ENCODE measurements at regions not wholly inside any gene's neighbourhood (a gene's known extent, or its start where the extent isn't known, plus 50 kb on each side); places are given as distances from the start of the nearest gene placed in this dataset.

DNA sequence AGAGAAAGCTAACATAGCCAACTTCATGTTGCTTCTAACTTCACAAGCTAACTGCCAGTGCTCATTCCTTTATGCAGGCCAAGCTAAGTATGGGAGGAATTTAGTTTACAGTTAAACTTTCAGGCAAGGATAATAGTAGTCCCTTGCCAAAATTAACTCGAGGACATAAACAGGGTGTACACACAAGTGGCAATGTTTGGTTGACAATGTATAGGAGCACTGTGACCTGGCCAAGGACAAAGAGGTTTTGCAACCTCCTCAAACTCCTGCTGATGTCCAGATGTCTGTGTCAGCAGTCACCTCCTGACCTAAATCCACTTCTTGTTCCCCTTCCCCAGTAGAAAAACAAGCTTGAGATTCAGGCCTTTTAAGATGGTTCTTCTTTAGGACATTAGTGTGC is 494.6 kb upstream of the KLF6 start:
- TF ChIP-seq CTCF (IDR thresholded peaks at IDR 0.05): no peak
- TF ChIP-seq RELA (CRISPR knock-in tag; IDR thresholded peaks at IDR 0.05; ENCODE audit: borderline replicate concordance): no peak
- TF ChIP-seq FOXP1 (CRISPR knock-in tag; IDR thresholded peaks at IDR 0.05; ENCODE audit: borderline replicate concordance): no peak
- no peak for TF ChIP-seq GRHL2 (CRISPR knock-in tag; IDR thresholded peaks at IDR 0.05; ENCODE audit: insufficient replicate concordance, severe bottlenecking)
- no peak for TF ChIP-seq E2F4 (CRISPR knock-in tag; IDR thresholded peaks at IDR 0.05; ENCODE audit: borderline replicate concordance, low read depth)
- TF ChIP-seq TCF7 (CRISPR knock-in tag; IDR thresholded peaks at IDR 0.05; ENCODE audit: low read depth): no peak
- no peak for TF ChIP-seq SP1 (CRISPR knock-in tag; conservative IDR thresholded peaks at IDR 0.05)
- TF ChIP-seq, protein P1, sequence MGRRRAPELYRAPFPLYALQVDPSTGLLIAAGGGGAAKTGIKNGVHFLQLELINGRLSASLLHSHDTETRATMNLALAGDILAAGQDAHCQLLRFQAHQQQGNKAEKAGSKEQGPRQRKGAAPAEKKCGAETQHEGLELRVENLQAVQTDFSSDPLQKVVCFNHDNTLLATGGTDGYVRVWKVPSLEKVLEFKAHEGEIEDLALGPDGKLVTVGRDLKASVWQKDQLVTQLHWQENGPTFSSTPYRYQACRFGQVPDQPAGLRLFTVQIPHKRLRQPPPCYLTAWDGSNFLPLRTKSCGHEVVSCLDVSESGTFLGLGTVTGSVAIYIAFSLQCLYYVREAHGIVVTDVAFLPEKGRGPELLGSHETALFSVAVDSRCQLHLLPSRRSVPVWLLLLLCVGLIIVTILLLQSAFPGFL (CRISPR knock-in tag; IDR thresholded peaks at IDR 0.05; ENCODE audit: borderline replicate concordance): no peak
- no peak for TF ChIP-seq IRF1 (CRISPR knock-in tag; IDR thresholded peaks at IDR 0.05)
- TF ChIP-seq, protein P2, sequence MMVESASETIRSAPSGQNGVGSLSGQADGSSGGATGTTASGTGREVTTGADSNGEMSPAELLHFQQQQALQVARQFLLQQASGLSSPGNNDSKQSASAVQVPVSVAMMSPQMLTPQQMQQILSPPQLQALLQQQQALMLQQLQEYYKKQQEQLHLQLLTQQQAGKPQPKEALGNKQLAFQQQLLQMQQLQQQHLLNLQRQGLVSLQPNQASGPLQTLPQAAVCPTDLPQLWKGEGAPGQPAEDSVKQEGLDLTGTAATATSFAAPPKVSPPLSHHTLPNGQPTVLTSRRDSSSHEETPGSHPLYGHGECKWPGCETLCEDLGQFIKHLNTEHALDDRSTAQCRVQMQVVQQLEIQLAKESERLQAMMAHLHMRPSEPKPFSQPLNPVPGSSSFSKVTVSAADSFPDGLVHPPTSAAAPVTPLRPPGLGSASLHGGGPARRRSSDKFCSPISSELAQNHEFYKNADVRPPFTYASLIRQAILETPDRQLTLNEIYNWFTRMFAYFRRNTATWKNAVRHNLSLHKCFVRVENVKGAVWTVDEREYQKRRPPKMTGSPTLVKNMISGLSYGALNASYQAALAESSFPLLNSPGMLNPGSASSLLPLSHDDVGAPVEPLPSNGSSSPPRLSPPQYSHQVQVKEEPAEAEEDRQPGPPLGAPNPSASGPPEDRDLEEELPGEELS (CRISPR knock-in tag; IDR thresholded peaks at IDR 0.05): no peak
- no peak for TF ChIP-seq JUN (CRISPR knock-in tag; IDR thresholded peaks at IDR 0.05)
- TF ChIP-seq ATF1 (CRISPR knock-in tag; IDR thresholded peaks at IDR 0.05): no peak
- TF ChIP-seq, protein P3, sequence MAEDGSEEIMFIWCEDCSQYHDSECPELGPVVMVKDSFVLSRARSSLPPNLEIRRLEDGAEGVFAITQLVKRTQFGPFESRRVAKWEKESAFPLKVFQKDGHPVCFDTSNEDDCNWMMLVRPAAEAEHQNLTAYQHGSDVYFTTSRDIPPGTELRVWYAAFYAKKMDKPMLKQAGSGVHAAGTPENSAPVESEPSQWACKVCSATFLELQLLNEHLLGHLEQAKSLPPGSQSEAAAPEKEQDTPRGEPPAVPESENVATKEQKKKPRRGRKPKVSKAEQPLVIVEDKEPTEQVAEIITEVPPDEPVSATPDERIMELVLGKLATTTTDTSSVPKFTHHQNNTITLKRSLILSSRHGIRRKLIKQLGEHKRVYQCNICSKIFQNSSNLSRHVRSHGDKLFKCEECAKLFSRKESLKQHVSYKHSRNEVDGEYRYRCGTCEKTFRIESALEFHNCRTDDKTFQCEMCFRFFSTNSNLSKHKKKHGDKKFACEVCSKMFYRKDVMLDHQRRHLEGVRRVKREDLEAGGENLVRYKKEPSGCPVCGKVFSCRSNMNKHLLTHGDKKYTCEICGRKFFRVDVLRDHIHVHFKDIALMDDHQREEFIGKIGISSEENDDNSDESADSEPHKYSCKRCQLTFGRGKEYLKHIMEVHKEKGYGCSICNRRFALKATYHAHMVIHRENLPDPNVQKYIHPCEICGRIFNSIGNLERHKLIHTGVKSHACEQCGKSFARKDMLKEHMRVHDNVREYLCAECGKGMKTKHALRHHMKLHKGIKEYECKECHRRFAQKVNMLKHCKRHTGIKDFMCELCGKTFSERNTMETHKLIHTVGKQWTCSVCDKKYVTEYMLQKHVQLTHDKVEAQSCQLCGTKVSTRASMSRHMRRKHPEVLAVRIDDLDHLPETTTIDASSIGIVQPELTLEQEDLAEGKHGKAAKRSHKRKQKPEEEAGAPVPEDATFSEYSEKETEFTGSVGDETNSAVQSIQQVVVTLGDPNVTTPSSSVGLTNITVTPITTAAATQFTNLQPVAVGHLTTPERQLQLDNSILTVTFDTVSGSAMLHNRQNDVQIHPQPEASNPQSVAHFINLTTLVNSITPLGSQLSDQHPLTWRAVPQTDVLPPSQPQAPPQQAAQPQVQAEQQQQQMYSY (CRISPR knock-in tag; IDR thresholded peaks at IDR 0.05): no peak
- no peak for TF ChIP-seq MAX (CRISPR knock-in tag; IDR thresholded peaks at IDR 0.05)
